HG03103 (cell line): ENCODE measurements at regions not wholly inside any gene's neighbourhood (a gene's known extent, or its start where the extent isn't known, plus 50 kb on each side); places are given as distances from the start of the nearest gene placed in this dataset.
"Not testable (repeated sequence)": the region's sequence is repeated elsewhere in the genome, so short reads cannot be mapped to it uniquely, and the experiment has no call there.

ENCODE experiments used
- ATAC-seq: cut with Tn5 transposase; IDR thresholded peaks from one replicate; pipeline ENCODE4 v1.9.1; 2021; ENCODE audit warnings: low read depth; ENCODE audit not compliant: unreplicated experiment

- ATAC-seq, result not testable (repeated sequence)
These were observed 247.5 kb downstream of the SPATA31A6 start for GRCh38 chr9:42430674-42431615.

DNA sequence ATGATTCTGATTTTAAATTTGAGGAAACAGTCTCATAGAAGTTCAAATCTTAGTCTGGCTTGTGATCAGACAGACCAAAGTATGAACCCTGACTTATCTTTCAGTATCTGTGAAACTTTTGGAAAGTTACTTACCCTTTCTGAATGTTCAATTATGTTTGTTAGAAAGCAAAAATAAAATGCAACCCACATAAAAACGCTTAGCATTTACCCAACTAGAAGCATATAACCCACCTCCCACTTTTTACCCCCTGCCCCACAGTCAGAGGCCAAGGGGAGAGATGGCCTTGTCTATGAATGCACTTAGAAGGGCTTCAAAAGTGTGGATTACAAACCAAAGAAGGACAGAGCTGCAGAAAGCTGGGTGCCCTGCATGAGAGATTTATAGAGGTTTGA, 248.2 kb downstream of the SPATA31A6 start:
- not testable (repeated sequence) for ATAC-seq

DNA sequence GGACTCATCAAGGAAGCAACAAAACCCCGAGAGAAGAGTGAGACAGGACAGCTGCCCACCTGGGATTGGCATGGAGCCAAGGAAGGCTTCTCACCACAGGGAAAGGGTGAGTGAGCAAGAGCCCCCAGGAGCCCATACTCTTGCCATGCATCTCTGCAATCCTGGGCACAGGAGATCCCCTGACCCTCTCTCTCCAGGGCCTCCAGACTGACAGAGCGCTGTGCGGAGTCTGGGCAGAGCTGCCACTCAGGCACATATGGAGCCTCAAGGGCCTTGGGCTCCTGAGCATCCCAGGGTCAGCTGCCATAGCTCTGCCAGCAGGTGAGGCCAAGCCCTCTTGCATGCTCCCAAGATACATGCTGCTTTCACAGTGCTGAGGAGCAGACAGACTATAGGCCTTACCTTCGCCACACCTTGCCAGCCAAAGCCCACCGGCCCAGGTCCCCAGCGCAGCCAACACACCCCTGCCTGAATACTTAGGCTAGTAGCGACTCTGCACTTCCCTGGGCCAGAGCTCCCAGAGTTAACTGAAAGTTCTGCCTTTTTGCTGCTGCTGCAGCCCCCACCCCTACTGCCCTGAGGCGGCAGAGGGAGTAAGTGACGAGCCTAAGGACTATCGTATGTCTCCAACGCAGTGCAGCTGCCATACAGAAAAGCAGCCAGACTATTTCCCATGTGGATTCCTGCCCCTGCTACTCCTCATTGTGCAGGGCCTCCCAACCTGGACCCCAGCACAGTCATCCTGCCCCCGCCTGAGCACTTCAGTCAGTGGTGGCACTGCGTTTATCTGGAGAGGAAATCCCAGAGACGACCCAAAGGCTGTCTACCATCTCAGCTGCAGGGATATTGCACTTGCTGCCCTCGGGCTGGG, 251.6 kb downstream of the SPATA31A6 start:
- not testable (repeated sequence) for ATAC-seq

DNA sequence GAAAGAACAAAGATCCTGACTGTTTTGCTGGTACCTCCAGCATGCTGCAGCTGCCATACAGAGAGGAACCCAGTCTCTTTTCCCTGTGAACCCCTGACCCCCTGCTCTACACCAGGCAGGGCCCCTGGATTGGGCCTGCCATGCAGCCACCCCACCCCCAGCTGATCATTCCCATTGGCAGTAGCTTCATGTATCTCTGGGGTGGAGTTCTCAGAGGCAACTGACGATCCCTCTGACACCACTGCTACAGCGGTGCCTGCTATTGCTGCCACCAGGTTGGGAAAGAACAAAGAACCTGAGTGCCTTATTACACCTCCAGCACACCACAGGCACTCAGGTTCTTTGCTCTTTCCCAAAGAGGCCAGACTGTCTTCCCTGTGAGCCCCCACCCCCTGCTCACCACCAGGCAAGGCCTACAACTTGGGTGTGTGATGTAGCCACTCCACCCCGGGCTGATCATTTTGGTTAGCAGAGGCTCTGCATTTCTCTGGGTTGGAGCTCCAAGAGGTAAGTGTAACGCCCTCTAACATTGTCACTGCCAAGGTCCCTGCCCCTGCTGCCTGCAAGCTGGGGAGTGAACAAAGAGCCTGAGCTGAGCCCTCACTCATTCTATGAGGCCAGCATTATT, 252.4 kb downstream of the SPATA31A6 start:
- not testable (repeated sequence) for ATAC-seq

- not testable (repeated sequence) for ATAC-seq
These were observed 253.7 kb downstream of the SPATA31A6 start for GRCh38 chr9:42437057-42437759.

GRCh38 chr9:42442680-42443079, 259.2 kb downstream of the SPATA31A6 start:
- ATAC-seq, result not testable (repeated sequence)

- peak; percentile 61 for ATAC-seq
These were observed 260.0 kb downstream of the SPATA31A6 start for GRCh38 chr9:42443414-42443813.

- not testable (repeated sequence) for ATAC-seq
These were observed 278.0 kb downstream of the SPATA31A6 start for GRCh38 chr9:42461436-42461835.

DNA sequence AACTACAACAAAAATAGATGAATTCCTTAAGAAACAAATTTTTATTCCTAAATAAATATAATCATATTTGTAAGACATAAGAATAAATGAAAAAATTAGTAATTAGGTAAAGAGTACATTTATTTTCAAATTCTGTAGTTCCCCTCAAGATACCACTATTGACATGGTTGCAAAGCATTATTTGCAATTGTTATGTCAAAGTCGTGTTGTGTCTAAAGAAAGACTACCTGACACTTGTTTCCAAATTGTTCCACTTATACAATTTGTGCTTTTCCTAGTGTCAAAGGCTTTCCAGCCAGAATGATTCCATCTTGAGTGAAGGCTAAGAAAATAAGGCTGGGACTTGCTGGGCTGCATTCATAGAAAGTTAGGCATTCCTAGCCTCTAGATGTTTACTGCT, 278.4 kb downstream of the SPATA31A6 start:
- not testable (repeated sequence) for ATAC-seq

GRCh38 chr9:42463981-42464380, 280.5 kb downstream of the SPATA31A6 start:
- not testable (repeated sequence) for ATAC-seq

GRCh38 chr9:42470577-42470976, 287.1 kb downstream of the SPATA31A6 start:
- ATAC-seq, result not testable (repeated sequence)

GRCh38 chr9:42490989-42491388, 307.5 kb downstream of the SPATA31A6 start:
- not testable (repeated sequence) for ATAC-seq

- not testable (repeated sequence) for ATAC-seq
These were observed 319.3 kb downstream of the SPATA31A6 start for GRCh38 chr9:42502620-42503264.

GRCh38 chr9:42508111-42508510, 324.7 kb downstream of the SPATA31A6 start:
- ATAC-seq, result not testable (repeated sequence)

DNA sequence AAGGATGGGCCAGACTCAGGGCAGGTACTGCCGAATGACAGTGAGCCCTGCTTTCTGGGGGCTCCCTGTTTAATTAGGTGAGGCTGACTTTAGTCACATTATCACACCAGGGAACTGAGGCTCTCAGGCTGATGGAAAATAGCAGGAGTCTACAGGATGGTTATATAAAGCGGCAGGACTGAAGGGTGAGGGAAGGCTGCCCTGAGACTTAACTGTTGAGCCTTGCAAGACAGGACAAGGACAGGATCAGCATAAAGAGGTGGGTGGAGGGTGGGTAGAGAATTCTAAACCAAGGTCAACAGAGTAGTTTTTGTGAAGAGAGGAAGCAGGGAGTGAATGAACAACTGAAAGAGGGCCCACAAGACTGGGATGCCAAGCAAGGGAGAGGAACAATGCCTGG, 330.1 kb downstream of the SPATA31A6 start:
- ATAC-seq, result not testable (repeated sequence)

DNA sequence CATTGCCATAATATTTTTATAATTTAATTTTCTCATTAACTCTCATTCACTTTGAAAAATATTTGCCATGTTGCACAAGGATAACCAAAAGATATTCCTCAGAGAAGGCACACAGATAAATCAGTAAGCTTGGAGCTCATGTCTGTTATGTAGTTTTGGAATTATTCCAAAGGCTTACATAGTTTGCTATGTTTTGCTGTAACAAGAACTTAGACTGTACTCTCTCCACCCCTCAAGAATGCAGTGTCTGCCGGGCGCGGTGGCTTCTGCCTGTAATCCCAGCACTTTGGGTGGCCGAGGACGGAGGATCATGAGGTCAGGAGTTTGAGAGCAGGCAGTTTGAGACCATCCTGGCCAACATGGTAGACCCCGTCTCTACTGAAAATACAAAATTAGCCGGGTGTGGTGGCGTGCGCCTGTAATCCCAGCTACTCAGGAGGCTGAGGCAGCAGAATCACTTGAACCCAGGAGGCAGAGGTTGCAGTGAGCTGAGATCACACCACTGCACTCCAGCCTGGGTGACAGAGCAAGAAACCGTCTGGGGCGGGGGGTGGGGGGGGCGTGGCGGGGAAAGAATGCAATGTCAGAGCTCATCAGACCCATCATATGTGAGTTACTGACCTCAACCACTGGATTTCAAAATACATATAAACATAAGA, 351.0 kb downstream of the SPATA31A6 start:
- ATAC-seq, result not testable (repeated sequence)

DNA sequence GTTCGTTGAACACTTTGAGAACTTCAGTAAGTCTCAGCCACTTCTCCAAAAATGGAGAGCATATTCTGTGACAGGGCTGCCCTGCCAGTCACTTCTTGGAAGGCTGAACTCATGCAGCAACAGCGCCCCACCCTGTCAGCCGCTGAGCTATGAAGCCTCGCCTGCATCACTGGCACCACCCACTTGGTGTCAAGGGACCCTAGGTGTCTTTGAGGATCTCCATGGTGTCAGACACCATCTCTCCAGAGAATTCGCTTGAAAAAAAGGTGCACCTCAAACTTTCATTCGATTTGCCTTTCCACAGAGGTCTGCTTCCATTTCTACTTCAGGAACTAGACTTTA, 351.5 kb downstream of the SPATA31A6 start:
- not testable (repeated sequence) for ATAC-seq

DNA sequence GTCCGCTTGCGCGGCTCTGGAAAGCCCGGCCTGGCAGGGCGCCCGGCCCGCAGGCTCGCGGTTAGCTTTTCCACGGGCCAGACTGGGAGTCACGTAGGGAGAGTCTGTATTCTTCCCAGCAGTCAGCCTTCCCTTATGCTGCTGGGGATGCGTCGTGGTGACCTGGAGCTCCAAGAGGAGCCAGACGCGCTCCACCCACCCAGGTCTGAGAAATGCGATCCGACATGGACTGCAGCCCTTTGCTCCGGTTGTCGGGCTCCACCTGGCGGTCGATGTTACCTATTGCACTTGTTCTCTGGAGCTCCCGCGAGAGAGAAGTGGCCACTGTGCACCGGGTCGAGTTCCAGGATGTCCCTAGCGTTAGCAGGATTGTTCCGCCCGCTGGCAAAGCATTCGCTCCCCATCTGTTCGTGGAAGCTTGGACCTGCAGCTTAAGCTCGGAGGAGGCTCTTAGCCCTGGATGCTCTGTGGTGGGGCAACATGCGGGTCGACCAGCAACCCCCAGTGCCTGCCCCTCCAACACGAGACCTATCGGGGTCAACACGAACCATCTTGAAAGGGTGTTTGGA, 367.4 kb downstream of the SPATA31A6 start:
- ATAC-seq, result not testable (repeated sequence)

DNA sequence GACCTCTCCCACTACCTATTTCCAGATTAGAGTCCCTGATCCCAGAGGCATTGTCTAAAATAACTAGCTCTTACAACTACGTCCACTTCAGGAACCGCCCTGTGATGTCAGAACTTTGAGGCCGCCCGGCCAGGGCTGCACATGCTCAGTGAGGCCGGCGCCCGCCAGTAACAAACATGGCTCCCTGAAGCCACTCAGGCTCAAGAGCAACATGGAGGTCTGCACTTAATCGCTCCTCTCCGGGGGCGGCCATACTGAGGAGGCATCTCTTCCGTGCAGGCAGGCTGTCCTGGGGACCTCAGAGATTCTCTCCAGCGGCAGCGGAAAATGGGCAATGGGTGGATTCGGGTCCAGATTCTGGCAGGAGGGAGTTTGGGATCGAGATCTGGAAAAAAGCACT, 385.1 kb downstream of the SPATA31A6 start:
- not testable (repeated sequence) for ATAC-seq
